ENCODE measurements at regions not wholly inside any gene's neighbourhood (a gene's known extent, or its start where the extent isn't known, plus 50 kb on each side); places are given as distances from the start of the nearest gene placed in this dataset.
"Not testable (repeated sequence)": the region's sequence is repeated elsewhere in the genome, so short reads cannot be mapped to it uniquely, and the experiment has no call there.

- no peak for DNase-seq (ENCODE audit: low read depth in 2 of 3, low spot score in 2 of 3)
Observed at GRCh38 chr10:109426987-109427386, 496.3 kb downstream of the XPNPEP1 start.

GRCh38 chr10:109418795-109419194, 504.5 kb downstream of the XPNPEP1 start:
- DNase-seq (ENCODE audit: low read depth in 2 of 3, low spot score in 2 of 3) = no peak

- no peak for DNase-seq (ENCODE audit: low read depth in 2 of 3, low spot score in 2 of 3)
Observed at GRCh38 chr10:109417803-109418202, 505.5 kb downstream of the XPNPEP1 start.

GRCh38 chr10:109412353-109412752, 511.0 kb downstream of the XPNPEP1 start:
- no peak for DNase-seq (ENCODE audit: low read depth in 2 of 3, low spot score in 2 of 3)

- no peak for DNase-seq (ENCODE audit: low read depth in 2 of 3, low spot score in 2 of 3)
Observed at GRCh38 chr10:109411917-109412316, 511.4 kb downstream of the XPNPEP1 start.

GRCh38 chr10:109405338-109405737, 518.0 kb downstream of the XPNPEP1 start:
- no peak for DNase-seq (ENCODE audit: low read depth in 2 of 3, low spot score in 2 of 3)

GRCh38 chr10:109403551-109403950, 519.8 kb downstream of the XPNPEP1 start:
- DNase-seq (ENCODE audit: low read depth in 2 of 3, low spot score in 2 of 3) = no peak

- DNase-seq (ENCODE audit: low read depth in 2 of 3, low spot score in 2 of 3) = no peak
Observed at GRCh38 chr10:109393425-109393824, 529.9 kb downstream of the XPNPEP1 start.

- no peak for DNase-seq (ENCODE audit: low read depth in 2 of 3, low spot score in 2 of 3)
Observed at GRCh38 chr10:109386921-109387320, 536.4 kb downstream of the XPNPEP1 start.

- DNase-seq (ENCODE audit: low read depth in 2 of 3, low spot score in 2 of 3) = no peak
Observed at GRCh38 chr10:109386101-109386500, 537.2 kb downstream of the XPNPEP1 start.

GRCh38 chr10:109379186-109379585, 544.1 kb downstream of the XPNPEP1 start:
- DNase-seq (ENCODE audit: low read depth in 2 of 3, low spot score in 2 of 3) = no peak

GRCh38 chr10:109374215-109374614, 549.1 kb downstream of the XPNPEP1 start:
- DNase-seq (ENCODE audit: low read depth in 2 of 3, low spot score in 2 of 3) = no peak

- DNase-seq (ENCODE audit: low read depth in 2 of 3, low spot score in 2 of 3) = no peak
Observed at GRCh38 chr10:109359316-109359715, 564.0 kb downstream of the XPNPEP1 start.

- no peak for DNase-seq (ENCODE audit: low read depth in 2 of 3, low spot score in 2 of 3)
Observed at GRCh38 chr10:109358325-109358724, 565.0 kb downstream of the XPNPEP1 start.

- DNase-seq (ENCODE audit: low read depth in 2 of 3, low spot score in 2 of 3) = no peak
Observed at GRCh38 chr10:109348324-109348723, 575.0 kb downstream of the XPNPEP1 start.

GRCh38 chr10:109343293-109343692, 580.0 kb downstream of the XPNPEP1 start:
- no peak for DNase-seq (ENCODE audit: low read depth in 2 of 3, low spot score in 2 of 3)

- no peak for DNase-seq (ENCODE audit: low read depth in 2 of 3, low spot score in 2 of 3)
Observed at GRCh38 chr10:109341986-109342385, 581.3 kb downstream of the XPNPEP1 start.

GRCh38 chr10:109328001-109328400, 595.3 kb downstream of the XPNPEP1 start:
- DNase-seq (ENCODE audit: low read depth in 2 of 3, low spot score in 2 of 3) = no peak

- no peak for DNase-seq (ENCODE audit: low read depth in 2 of 3, low spot score in 2 of 3)
Observed at GRCh38 chr10:109327266-109327665, 596.0 kb downstream of the XPNPEP1 start.

- no peak for DNase-seq (ENCODE audit: low read depth in 2 of 3, low spot score in 2 of 3)
Observed at GRCh38 chr10:109324721-109325120, 598.6 kb downstream of the XPNPEP1 start.

GRCh38 chr10:109317746-109318366, 605.5 kb downstream of the XPNPEP1 start:
- no peak for DNase-seq (ENCODE audit: low read depth in 2 of 3, low spot score in 2 of 3)

- not testable (repeated sequence) for DNase-seq (ENCODE audit: low read depth in 2 of 3, low spot score in 2 of 3)
Observed at GRCh38 chr10:109314016-109314415, 609.3 kb downstream of the XPNPEP1 start.

GRCh38 chr10:109312555-109312954, 610.8 kb downstream of the XPNPEP1 start:
- DNase-seq (ENCODE audit: low read depth in 2 of 3, low spot score in 2 of 3) = not testable (repeated sequence)
